HG03558 (cell line): ENCODE measurements at regions not wholly inside any gene's neighbourhood (a gene's known extent, or its start where the extent isn't known, plus 50 kb on each side); places are given as distances from the start of the nearest gene placed in this dataset.

Experiments used
- ATAC-seq: cut with Tn5 transposase; IDR thresholded peaks from one replicate; pipeline ENCODE4 v1.9.1; 2021; ENCODE audit warnings: moderate number of reproducible peaks; ENCODE audit not compliant: unreplicated experiment; ENCODE audit errors: extremely low read depth

GRCh38 chr11:29319210-29319609 lies 697.6 kb downstream of the KCNA4 start:
- ATAC-seq, result no peak

GRCh38 chr11:29318134-29318845 lies 698.5 kb downstream of the KCNA4 start:
- no peak for ATAC-seq

GRCh38 chr11:29317694-29318093 lies 699.1 kb downstream of the KCNA4 start:
- ATAC-seq, result no peak

GRCh38 chr11:29315275-29315674 lies 701.6 kb downstream of the KCNA4 start:
- no peak for ATAC-seq

GRCh38 chr11:29314211-29314610 lies 702.6 kb downstream of the KCNA4 start:
- ATAC-seq, result no peak

- no peak for ATAC-seq
Measured at GRCh38 chr11:29312812-29313211, 704.0 kb downstream of the KCNA4 start.

- ATAC-seq, result no peak
Measured at GRCh38 chr11:29310725-29311342, 706.0 kb downstream of the KCNA4 start.

- no peak for ATAC-seq
Measured at GRCh38 chr11:29309992-29310391, 706.8 kb downstream of the KCNA4 start.

- ATAC-seq, result no peak
Measured at GRCh38 chr11:29306527-29306926, 710.3 kb downstream of the KCNA4 start.

- ATAC-seq, result no peak
Measured at GRCh38 chr11:29305456-29306232, 711.2 kb downstream of the KCNA4 start.

- ATAC-seq, result no peak
Measured at GRCh38 chr11:29300420-29300819, 716.4 kb downstream of the KCNA4 start.

GRCh38 chr11:29296680-29297079 lies 720.1 kb downstream of the KCNA4 start:
- no peak for ATAC-seq

GRCh38 chr11:29293825-29294224 lies 723.0 kb downstream of the KCNA4 start:
- peak; percentile 69 for ATAC-seq

- ATAC-seq, result no peak
Measured at GRCh38 chr11:29282088-29282487, 734.7 kb downstream of the KCNA4 start.

GRCh38 chr11:29281271-29281777 lies 735.5 kb downstream of the KCNA4 start:
- ATAC-seq, result no peak

GRCh38 chr11:29280452-29280851 lies 736.4 kb downstream of the KCNA4 start:
- no peak for ATAC-seq

GRCh38 chr11:29279716-29280115 lies 737.1 kb downstream of the KCNA4 start:
- no peak for ATAC-seq

- no peak for ATAC-seq
Measured at GRCh38 chr11:29272019-29272654, 744.7 kb downstream of the KCNA4 start.

GRCh38 chr11:29271616-29272015 lies 745.2 kb downstream of the KCNA4 start:
- no peak for ATAC-seq

- no peak for ATAC-seq
Measured at GRCh38 chr11:29268733-29269132, 748.1 kb downstream of the KCNA4 start.

GRCh38 chr11:29265792-29266191 lies 751.0 kb downstream of the KCNA4 start:
- no peak for ATAC-seq
